ENCODE measurements at regions not wholly inside any gene's neighbourhood (a gene's known extent, or its start where the extent isn't known, plus 50 kb on each side); places are given as distances from the start of the nearest gene placed in this dataset.

GRCh38 chr7:54869523-54869922, 110.5 kb upstream of the SEC61G start:
- no peak overlapping the region for H3K27ac ChIP-seq (ENCODE audit: low read depth, low read length, poor library complexity, severe bottlenecking)
- no peak for DNase-seq (ENCODE audit: low spot score)
- H3K4me3 ChIP-seq (ENCODE audit: low read depth, low read length, poor library complexity, severe bottlenecking): no peak overlapping the region
- H3K27me3 ChIP-seq (replicated peaks; ENCODE audit: insufficient read depth, low read depth, low read length, poor library complexity): no peaks in the 10 kb centered on the region
- H3K36me3 ChIP-seq (ENCODE audit: insufficient read depth, low read length, poor library complexity, severe bottlenecking): no peaks in the 10 kb centered on the region
- intact Hi-C loops (cut with micrococcal nuclease; ENCODE audit: unreplicated experiment): no loop called here
- TF ChIP-seq EZH2 (IDR thresholded peaks at IDR 0.05; ENCODE audit: borderline replicate concordance, low read depth, low read length, poor library complexity, severe bottlenecking): no peak
- TF ChIP-seq, protein P1, sequence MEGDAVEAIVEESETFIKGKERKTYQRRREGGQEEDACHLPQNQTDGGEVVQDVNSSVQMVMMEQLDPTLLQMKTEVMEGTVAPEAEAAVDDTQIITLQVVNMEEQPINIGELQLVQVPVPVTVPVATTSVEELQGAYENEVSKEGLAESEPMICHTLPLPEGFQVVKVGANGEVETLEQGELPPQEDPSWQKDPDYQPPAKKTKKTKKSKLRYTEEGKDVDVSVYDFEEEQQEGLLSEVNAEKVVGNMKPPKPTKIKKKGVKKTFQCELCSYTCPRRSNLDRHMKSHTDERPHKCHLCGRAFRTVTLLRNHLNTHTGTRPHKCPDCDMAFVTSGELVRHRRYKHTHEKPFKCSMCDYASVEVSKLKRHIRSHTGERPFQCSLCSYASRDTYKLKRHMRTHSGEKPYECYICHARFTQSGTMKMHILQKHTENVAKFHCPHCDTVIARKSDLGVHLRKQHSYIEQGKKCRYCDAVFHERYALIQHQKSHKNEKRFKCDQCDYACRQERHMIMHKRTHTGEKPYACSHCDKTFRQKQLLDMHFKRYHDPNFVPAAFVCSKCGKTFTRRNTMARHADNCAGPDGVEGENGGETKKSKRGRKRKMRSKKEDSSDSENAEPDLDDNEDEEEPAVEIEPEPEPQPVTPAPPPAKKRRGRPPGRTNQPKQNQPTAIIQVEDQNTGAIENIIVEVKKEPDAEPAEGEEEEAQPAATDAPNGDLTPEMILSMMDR (conservative IDR thresholded peaks at IDR 0.05; ENCODE audit: low read depth, low read length): no peak
- BruUV-seq (replicated peaks): no TSS peak
- H3K4me1 ChIP-seq (ENCODE audit: insufficient read depth, low read length, poor library complexity, severe bottlenecking): no peaks in the 10 kb centered on the region
- ChIA-PET POLR2A (ENCODE audit: low non-redundant PET) (no interaction called here), CTCF (no interaction called here)
- H3K9me3 ChIP-seq (ENCODE audit: low read depth, low read length, poor library complexity, severe bottlenecking): no peaks in the 10 kb centered on the region

- no peak for DNase-seq (ENCODE audit: low spot score)
- no peak overlapping the region for H3K4me3 ChIP-seq (ENCODE audit: low read depth, low read length, poor library complexity, severe bottlenecking)
- intact Hi-C loops (cut with micrococcal nuclease; ENCODE audit: unreplicated experiment): no loop called here
- TF ChIP-seq EZH2 (IDR thresholded peaks at IDR 0.05; ENCODE audit: borderline replicate concordance, low read depth, low read length, poor library complexity, severe bottlenecking): no peak
- TF ChIP-seq, protein P1 (conservative IDR thresholded peaks at IDR 0.05; ENCODE audit: low read depth, low read length): no peak
- H3K4me1 ChIP-seq (ENCODE audit: insufficient read depth, low read length, poor library complexity, severe bottlenecking): no peaks in the 10 kb centered on the region
- no peaks in the 10 kb centered on the region for H3K9me3 ChIP-seq (ENCODE audit: low read depth, low read length, poor library complexity, severe bottlenecking)
- H3K27me3 ChIP-seq (replicated peaks; ENCODE audit: insufficient read depth, low read depth, low read length, poor library complexity): no peaks in the 10 kb centered on the region
- no peak overlapping the region for H3K27ac ChIP-seq (ENCODE audit: low read depth, low read length, poor library complexity, severe bottlenecking)
- POLR2A ChIA-PET (ENCODE audit: low non-redundant PET): no interaction called here
- H3K36me3 ChIP-seq (ENCODE audit: insufficient read depth, low read length, poor library complexity, severe bottlenecking): no peaks in the 10 kb centered on the region
- CTCF ChIA-PET: no interaction called here
- no TSS peak for BruUV-seq (replicated peaks)
These were observed 115.8 kb upstream of the SEC61G start for GRCh38 chr7:54874804-54875203.

GRCh38 chr7:54877683-54878082, 118.7 kb upstream of the SEC61G start:
- ChIA-PET CTCF (no interaction called here), POLR2A (ENCODE audit: low non-redundant PET) (no interaction called here)

More at GRCh38 chr7:54877683-54878082, 118.7 kb upstream of the SEC61G start:
- H3K27me3 ChIP-seq (replicated peaks; ENCODE audit: insufficient read depth, low read depth, low read length, poor library complexity): no peaks in the 10 kb centered on the region
- no peaks in the 10 kb centered on the region for H3K9me3 ChIP-seq (ENCODE audit: low read depth, low read length, poor library complexity, severe bottlenecking)
- no peak overlapping the region for H3K27ac ChIP-seq (ENCODE audit: low read depth, low read length, poor library complexity, severe bottlenecking)
- H3K4me3 ChIP-seq (ENCODE audit: low read depth, low read length, poor library complexity, severe bottlenecking): no peak overlapping the region
- TF ChIP-seq, protein P1 (conservative IDR thresholded peaks at IDR 0.05; ENCODE audit: low read depth, low read length): no peak
- TF ChIP-seq EZH2 (IDR thresholded peaks at IDR 0.05; ENCODE audit: borderline replicate concordance, low read depth, low read length, poor library complexity, severe bottlenecking): no peak
- DNase-seq (ENCODE audit: low spot score): no peak
- no TSS peak for BruUV-seq (replicated peaks)
- no peaks in the 10 kb centered on the region for H3K4me1 ChIP-seq (ENCODE audit: insufficient read depth, low read length, poor library complexity, severe bottlenecking)
- no peaks in the 10 kb centered on the region for H3K36me3 ChIP-seq (ENCODE audit: insufficient read depth, low read length, poor library complexity, severe bottlenecking)
- intact Hi-C loops (cut with micrococcal nuclease; ENCODE audit: unreplicated experiment): no loop called here

Data from A673 (cell line).